Activated CD8-positive, alpha-beta memory T cell treated with anti-CD3 and anti-CD28 coated beads for 36 hours (primary cell): ENCODE measurements at regions not wholly inside any gene's neighbourhood (a gene's known extent, or its start where the extent isn't known, plus 50 kb on each side); places are given as distances from the start of the nearest gene placed in this dataset.
"Not testable (repeated sequence)": the region's sequence is repeated elsewhere in the genome, so short reads cannot be mapped to it uniquely, and the experiment has no call there.

ENCODE experiments used
- CTCF ChIA-PET: fragments of 350-600 bp; sonication (Branson Sonifier 250); formaldehyde crosslinking; loops from one replicate; lab custom pipeline; 2021; ENCODE audit warnings: antibody characterized with exemption; lab: Charles Lee
- POLR2A ChIA-PET: fragments of 350-600 bp; sonication (Branson Sonifier 250); formaldehyde crosslinking; loops from one replicate; lab custom pipeline; 2021; ENCODE audit warnings: antibody characterized with exemption; lab: Charles Lee

GRCh38 chr15:23750179-23750578, 63.1 kb upstream of the NDN start:
- POLR2A ChIA-PET, result no interaction called here

GRCh38 chr15:23750776-23751175, 63.7 kb upstream of the NDN start:
- ChIA-PET POLR2A (interaction anchor here (0.7 kb wide), 1 partner anchor 94 kb away, joined by 5 read pairs; no protein-coding TSS in a partner anchor), CTCF (no interaction called here)

More at GRCh38 chr15:23750179-23750578, 63.1 kb upstream of the NDN start:
- CTCF ChIA-PET, result no interaction called here

- CTCF ChIA-PET, result no interaction called here
- POLR2A ChIA-PET, result no interaction called here
These were observed 66.1 kb upstream of the NDN start for GRCh38 chr15:23753248-23753647.

- ChIA-PET CTCF (no interaction called here), POLR2A (no interaction called here)
These were observed 71.8 kb upstream of the NDN start for GRCh38 chr15:23758891-23759290.

- CTCF ChIA-PET, result no interaction called here
- POLR2A ChIA-PET, result interaction anchor here (0.5 kb wide), 1 partner anchor 93 kb away, joined by 4 read pairs; no protein-coding TSS in a partner anchor
These were observed 72.9 kb upstream of the NDN start for GRCh38 chr15:23760024-23760423.

- ChIA-PET CTCF (no interaction called here), POLR2A (no interaction called here)
These were observed 74.3 kb upstream of the NDN start for GRCh38 chr15:23761386-23761785.

- CTCF ChIA-PET, result no interaction called here
- POLR2A ChIA-PET, result no interaction called here
These were observed 74.9 kb upstream of the NDN start for GRCh38 chr15:23762026-23762425.

GRCh38 chr15:23763021-23763420, 75.9 kb upstream of the NDN start:
- ChIA-PET POLR2A (no interaction called here), CTCF (no interaction called here)

- ChIA-PET POLR2A (no interaction called here), CTCF (no interaction called here)
These were observed 77.2 kb upstream of the NDN start for GRCh38 chr15:23764306-23764705.

GRCh38 chr15:23764716-23765115, 77.6 kb upstream of the NDN start:
- POLR2A ChIA-PET, result no interaction called here
- CTCF ChIA-PET, result no interaction called here

- POLR2A ChIA-PET, result not testable (repeated sequence)
These were observed 79.7 kb upstream of the NDN start for GRCh38 chr15:23766779-23767178.

GRCh38 chr15:23773093-23773492, 86.0 kb upstream of the NDN start:
- ChIA-PET POLR2A (no interaction called here), CTCF (no interaction called here)

More at GRCh38 chr15:23766779-23767178, 79.7 kb upstream of the NDN start:
- CTCF ChIA-PET, result not testable (repeated sequence)

- ChIA-PET CTCF (no interaction called here), POLR2A (no interaction called here)
These were observed 100.4 kb upstream of the NDN start for GRCh38 chr15:23787346-23788105.

GRCh38 chr15:23793191-23793680, 106.1 kb upstream of the NDN start:
- CTCF ChIA-PET, result no interaction called here

GRCh38 chr15:23797747-23798446, 110.8 kb upstream of the NDN start:
- CTCF ChIA-PET, result no interaction called here
- POLR2A ChIA-PET, result no interaction called here

More at GRCh38 chr15:23793191-23793680, 106.1 kb upstream of the NDN start:
- POLR2A ChIA-PET, result no interaction called here

GRCh38 chr15:23801881-23802280, 114.8 kb upstream of the NDN start:
- POLR2A ChIA-PET, result no interaction called here
- CTCF ChIA-PET, result no interaction called here

GRCh38 chr15:23802896-23803435, 115.9 kb upstream of the NDN start:
- CTCF ChIA-PET, POLR2A ChIA-PET: not testable (repeated sequence)

GRCh38 chr15:23806980-23807379, 119.9 kb upstream of the NDN start:
- POLR2A ChIA-PET, result no interaction called here
- CTCF ChIA-PET, result no interaction called here

- CTCF ChIA-PET, result no interaction called here
- POLR2A ChIA-PET, result no interaction called here
These were observed 136.4 kb upstream of the NDN start for GRCh38 chr15:23823508-23823907.

GRCh38 chr15:23828786-23829185, 141.7 kb upstream of the NDN start:
- CTCF ChIA-PET, result no interaction called here
- POLR2A ChIA-PET, result no interaction called here
